ENCODE measurements at regions not wholly inside any gene's neighbourhood (a gene's known extent, or its start where the extent isn't known, plus 50 kb on each side); places are given as distances from the start of the nearest gene placed in this dataset.

GRCh38 chr17:77488531-77489238 is 347.9 kb downstream of the SEC14L1 start:
- no peak for DNase-seq (ENCODE audit: low read depth in 2 of 2)

- no peak for DNase-seq (ENCODE audit: low read depth in 2 of 2)
Measured at GRCh38 chr17:77489239-77489892, 348.6 kb downstream of the SEC14L1 start.

- no peak for DNase-seq (ENCODE audit: low read depth in 2 of 2)
Measured at GRCh38 chr17:77489893-77490255, 349.1 kb downstream of the SEC14L1 start.

GRCh38 chr17:77490361-77491183 is 349.8 kb downstream of the SEC14L1 start:
- DNase-seq (ENCODE audit: low read depth in 2 of 2), result no peak

- DNase-seq (ENCODE audit: low read depth in 2 of 2), result no peak
Measured at GRCh38 chr17:77491921-77492445, 351.2 kb downstream of the SEC14L1 start.

GRCh38 chr17:77492446-77493237 is 351.9 kb downstream of the SEC14L1 start:
- no peak for DNase-seq (ENCODE audit: low read depth in 2 of 2)

GRCh38 chr17:77493238-77493820 is 352.6 kb downstream of the SEC14L1 start:
- no peak for DNase-seq (ENCODE audit: low read depth in 2 of 2)

- DNase-seq (ENCODE audit: low read depth in 2 of 2), result no peak
Measured at GRCh38 chr17:77493901-77494663, 353.3 kb downstream of the SEC14L1 start.

- peak; percentile 58 to 70 for DNase-seq (ENCODE audit: low read depth in 2 of 2)
Measured at GRCh38 chr17:77494664-77495435, 354.1 kb downstream of the SEC14L1 start.

- no peak for DNase-seq (ENCODE audit: low read depth in 2 of 2)
Measured at GRCh38 chr17:77495575-77495974, 354.8 kb downstream of the SEC14L1 start.

- DNase-seq (ENCODE audit: low read depth in 2 of 2), result no peak
Measured at GRCh38 chr17:77496401-77496801, 355.6 kb downstream of the SEC14L1 start.

GRCh38 chr17:77496831-77497577 is 356.2 kb downstream of the SEC14L1 start:
- no peak for DNase-seq (ENCODE audit: low read depth in 2 of 2)

- no peak for DNase-seq (ENCODE audit: low read depth in 2 of 2)
Measured at GRCh38 chr17:77497578-77497934, 356.8 kb downstream of the SEC14L1 start.

GRCh38 chr17:77498091-77498741 is 357.4 kb downstream of the SEC14L1 start:
- DNase-seq (ENCODE audit: low read depth in 2 of 2), result no peak

GRCh38 chr17:77498791-77499698 is 358.3 kb downstream of the SEC14L1 start:
- no peak for DNase-seq (ENCODE audit: low read depth in 2 of 2)

GRCh38 chr17:77499699-77500435 is 359.1 kb downstream of the SEC14L1 start:
- DNase-seq (ENCODE audit: low read depth in 2 of 2), result no peak

- DNase-seq (ENCODE audit: low read depth in 2 of 2), result peak in 1 of 2 donors; percentile 28
Measured at GRCh38 chr17:77501101-77501566, 360.4 kb downstream of the SEC14L1 start.

Measured in activated CD4-positive, alpha-beta T cell treated with anti-CD3 and anti-CD28 coated beads for 24 hours (primary cell).